ENCODE measurements at regions not wholly inside any gene's neighbourhood (a gene's known extent, or its start where the extent isn't known, plus 50 kb on each side); places are given as distances from the start of the nearest gene placed in this dataset.

DNA sequence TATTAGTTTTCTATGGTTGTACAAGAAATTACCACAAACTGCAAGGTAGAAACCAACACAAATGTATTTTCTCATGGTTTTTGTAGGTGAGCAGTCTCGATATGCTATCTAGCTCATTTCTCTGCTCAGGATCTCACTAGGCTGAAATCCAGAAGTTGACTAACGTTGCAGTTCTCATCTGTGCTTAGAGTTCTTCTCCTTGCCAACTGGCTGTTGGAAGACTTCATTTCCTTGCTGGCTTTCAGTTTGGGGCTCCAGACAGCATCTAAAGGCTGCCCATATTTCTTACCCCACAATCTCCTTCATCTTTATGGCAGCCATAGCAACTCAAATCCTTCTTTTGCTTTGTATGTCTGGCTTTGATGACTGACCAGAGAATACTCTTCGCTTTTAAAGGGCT lies 362.6 kb upstream of the ADGRL4 start:
- TF ChIP-seq, protein P1, sequence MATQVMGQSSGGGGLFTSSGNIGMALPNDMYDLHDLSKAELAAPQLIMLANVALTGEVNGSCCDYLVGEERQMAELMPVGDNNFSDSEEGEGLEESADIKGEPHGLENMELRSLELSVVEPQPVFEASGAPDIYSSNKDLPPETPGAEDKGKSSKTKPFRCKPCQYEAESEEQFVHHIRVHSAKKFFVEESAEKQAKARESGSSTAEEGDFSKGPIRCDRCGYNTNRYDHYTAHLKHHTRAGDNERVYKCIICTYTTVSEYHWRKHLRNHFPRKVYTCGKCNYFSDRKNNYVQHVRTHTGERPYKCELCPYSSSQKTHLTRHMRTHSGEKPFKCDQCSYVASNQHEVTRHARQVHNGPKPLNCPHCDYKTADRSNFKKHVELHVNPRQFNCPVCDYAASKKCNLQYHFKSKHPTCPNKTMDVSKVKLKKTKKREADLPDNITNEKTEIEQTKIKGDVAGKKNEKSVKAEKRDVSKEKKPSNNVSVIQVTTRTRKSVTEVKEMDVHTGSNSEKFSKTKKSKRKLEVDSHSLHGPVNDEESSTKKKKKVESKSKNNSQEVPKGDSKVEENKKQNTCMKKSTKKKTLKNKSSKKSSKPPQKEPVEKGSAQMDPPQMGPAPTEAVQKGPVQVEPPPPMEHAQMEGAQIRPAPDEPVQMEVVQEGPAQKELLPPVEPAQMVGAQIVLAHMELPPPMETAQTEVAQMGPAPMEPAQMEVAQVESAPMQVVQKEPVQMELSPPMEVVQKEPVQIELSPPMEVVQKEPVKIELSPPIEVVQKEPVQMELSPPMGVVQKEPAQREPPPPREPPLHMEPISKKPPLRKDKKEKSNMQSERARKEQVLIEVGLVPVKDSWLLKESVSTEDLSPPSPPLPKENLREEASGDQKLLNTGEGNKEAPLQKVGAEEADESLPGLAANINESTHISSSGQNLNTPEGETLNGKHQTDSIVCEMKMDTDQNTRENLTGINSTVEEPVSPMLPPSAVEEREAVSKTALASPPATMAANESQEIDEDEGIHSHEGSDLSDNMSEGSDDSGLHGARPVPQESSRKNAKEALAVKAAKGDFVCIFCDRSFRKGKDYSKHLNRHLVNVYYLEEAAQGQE (IDR thresholded peaks at IDR 0.05): no peak
- TF ChIP-seq, protein P2, sequence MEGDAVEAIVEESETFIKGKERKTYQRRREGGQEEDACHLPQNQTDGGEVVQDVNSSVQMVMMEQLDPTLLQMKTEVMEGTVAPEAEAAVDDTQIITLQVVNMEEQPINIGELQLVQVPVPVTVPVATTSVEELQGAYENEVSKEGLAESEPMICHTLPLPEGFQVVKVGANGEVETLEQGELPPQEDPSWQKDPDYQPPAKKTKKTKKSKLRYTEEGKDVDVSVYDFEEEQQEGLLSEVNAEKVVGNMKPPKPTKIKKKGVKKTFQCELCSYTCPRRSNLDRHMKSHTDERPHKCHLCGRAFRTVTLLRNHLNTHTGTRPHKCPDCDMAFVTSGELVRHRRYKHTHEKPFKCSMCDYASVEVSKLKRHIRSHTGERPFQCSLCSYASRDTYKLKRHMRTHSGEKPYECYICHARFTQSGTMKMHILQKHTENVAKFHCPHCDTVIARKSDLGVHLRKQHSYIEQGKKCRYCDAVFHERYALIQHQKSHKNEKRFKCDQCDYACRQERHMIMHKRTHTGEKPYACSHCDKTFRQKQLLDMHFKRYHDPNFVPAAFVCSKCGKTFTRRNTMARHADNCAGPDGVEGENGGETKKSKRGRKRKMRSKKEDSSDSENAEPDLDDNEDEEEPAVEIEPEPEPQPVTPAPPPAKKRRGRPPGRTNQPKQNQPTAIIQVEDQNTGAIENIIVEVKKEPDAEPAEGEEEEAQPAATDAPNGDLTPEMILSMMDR (IDR thresholded peaks at IDR 0.05; ENCODE audit: low read depth, low read length, missing input control): no peak
- TF ChIP-seq EGR1 (IDR thresholded peaks at IDR 0.05; ENCODE audit: low read depth in 2 of 2) (no peak), SP1 (IDR thresholded peaks at IDR 0.05) (no peak), TAF1 (conservative IDR thresholded peaks at IDR 0.05) (no peak), JUND (IDR thresholded peaks at IDR 0.05) (no peak), RXRA (IDR thresholded peaks at IDR 0.05) (no peak)
- TF ChIP-seq, protein P3, sequence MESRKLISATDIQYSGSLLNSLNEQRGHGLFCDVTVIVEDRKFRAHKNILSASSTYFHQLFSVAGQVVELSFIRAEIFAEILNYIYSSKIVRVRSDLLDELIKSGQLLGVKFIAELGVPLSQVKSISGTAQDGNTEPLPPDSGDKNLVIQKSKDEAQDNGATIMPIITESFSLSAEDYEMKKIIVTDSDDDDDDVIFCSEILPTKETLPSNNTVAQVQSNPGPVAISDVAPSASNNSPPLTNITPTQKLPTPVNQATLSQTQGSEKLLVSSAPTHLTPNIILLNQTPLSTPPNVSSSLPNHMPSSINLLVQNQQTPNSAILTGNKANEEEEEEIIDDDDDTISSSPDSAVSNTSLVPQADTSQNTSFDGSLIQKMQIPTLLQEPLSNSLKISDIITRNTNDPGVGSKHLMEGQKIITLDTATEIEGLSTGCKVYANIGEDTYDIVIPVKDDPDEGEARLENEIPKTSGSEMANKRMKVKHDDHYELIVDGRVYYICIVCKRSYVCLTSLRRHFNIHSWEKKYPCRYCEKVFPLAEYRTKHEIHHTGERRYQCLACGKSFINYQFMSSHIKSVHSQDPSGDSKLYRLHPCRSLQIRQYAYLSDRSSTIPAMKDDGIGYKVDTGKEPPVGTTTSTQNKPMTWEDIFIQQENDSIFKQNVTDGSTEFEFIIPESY (IDR thresholded peaks at IDR 0.05): no peak
- TF ChIP-seq, protein P4, sequence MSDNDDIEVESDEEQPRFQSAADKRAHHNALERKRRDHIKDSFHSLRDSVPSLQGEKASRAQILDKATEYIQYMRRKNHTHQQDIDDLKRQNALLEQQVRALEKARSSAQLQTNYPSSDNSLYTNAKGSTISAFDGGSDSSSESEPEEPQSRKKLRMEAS (IDR thresholded peaks at IDR 0.05): no peak
- TF ChIP-seq, protein P5, sequence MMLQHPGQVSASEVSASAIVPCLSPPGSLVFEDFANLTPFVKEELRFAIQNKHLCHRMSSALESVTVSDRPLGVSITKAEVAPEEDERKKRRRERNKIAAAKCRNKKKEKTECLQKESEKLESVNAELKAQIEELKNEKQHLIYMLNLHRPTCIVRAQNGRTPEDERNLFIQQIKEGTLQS (IDR thresholded peaks at IDR 0.05): no peak

Data from liver (tissue), 3 donors.